Epidermal melanocyte (primary cell): ENCODE measurements at regions not wholly inside any gene's neighbourhood (a gene's known extent, or its start where the extent isn't known, plus 50 kb on each side); places are given as distances from the start of the nearest gene placed in this dataset.

Source experiments
- DNase-seq: peaks from one replicate; pipeline ENCODE4 v3.0.0; 2011; ENCODE audit warnings: low spot score; ENCODE audit not compliant: insufficient read length

DNA sequence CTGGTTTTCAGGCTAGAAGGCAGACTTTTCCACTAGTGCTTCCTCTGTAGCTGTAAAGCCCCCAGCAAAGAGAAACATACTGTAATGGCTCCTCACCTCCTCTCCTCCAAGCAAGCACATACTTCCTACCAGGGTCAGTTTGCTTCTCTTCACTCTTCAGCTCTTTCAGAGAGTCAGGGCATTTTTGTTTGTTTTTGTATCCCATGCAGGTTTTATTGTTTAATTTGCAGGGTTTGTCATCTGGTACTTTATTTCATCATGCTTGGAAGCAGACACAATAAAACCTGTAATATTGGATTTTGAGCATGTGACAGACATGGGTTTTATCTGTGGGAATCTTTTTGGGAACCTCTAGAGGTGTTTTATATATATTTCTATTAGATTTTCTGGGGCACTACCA, 753.3 kb upstream of the ROBO1 start:
- DNase-seq = no peak

DNA sequence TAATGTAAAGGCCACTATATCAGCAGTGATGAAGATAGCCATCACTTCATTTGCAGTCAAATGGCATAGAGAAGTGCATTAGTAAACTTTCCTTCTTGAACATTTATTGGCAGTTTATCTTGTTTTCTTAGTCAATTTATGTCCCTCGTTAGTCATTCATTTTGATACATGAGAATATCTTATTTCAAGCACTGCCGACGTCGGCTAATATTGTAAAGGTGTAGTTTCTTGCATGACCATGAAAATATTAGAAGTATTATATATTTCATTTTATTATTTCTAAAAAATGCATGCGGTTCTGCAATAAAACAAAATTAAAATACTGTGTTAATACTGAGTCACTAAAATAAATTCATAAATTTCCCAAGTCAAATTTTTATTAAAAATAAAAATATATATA, 751.6 kb upstream of the ROBO1 start:
- no peak for DNase-seq

DNA sequence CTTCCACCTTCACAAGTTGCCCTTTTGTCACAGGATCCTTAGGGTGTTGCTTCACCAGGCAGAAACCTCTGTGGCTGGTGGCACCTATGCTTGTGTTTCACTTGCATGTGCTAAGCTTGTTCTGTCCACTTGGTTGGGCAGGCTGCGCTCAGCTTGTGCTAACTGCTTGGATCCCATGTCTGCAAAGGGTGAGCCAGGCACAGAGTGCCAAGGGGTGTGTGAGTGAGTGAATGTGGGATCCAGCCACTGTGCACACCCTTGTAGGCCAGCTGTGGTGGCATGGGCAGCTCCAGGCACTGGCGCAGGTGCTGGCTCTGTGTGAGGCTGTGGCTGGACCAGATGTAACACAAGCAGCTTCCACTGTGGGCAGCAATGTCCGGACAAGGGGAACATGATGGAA, 728.7 kb upstream of the ROBO1 start:
- no peak for DNase-seq

DNA sequence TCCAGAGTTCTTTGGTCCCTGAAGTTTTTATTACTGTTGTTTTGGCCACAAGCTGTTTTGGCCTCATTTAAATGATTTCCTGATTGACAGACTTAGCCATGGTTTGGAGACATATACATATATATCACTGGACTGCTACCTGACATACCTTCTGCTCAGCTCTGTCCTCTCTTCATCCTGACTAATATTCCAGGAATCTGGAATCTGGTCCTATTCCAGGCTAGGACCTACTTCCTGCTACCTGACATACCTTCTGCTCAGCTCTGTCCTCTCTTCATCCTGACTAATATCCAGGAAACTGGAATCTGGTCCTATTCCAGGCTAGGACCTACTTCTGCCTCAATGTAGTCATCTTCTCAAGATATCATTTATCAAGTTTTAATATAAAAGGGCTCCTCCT, 724.4 kb upstream of the ROBO1 start:
- DNase-seq = no peak

DNA sequence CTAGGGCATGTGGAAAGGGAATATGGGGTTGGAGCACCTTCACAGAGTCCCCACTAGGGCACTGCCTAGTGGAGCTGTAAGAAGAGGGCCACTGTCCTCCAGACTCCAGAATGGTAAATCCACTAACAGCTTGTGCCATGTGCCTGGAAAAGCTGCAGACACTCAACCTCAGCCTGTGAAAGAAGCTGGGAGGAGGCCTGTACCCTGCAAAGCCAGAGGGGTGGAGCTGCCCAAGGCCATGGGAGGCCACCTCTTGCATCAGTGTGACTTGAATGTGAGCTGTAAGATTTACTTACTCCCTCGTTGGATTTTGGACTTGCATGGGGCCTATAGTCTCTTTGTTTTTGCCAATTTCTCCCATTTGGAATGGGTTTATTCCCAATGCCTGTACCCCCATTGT, 705.2 kb upstream of the ROBO1 start:
- DNase-seq = no peak

DNA sequence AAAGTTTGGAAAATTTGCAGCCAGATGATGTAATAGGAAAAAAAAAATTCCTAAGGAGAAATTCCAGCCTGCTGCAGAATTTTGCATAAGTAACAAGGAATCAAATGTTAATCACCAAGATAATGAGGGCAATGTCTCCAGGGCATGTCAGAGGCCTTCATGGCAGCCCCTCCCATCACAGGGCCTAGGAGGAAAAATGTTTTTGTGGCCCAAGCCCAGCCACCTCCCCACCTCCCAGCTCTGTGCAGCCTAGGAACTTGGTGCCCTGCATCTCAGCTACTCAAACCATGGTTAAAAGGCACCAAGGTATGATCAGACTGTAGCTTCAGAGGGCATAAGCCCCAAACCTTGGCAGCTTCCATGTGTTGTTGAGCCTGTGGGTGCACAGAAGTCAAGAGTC, 704.7 kb upstream of the ROBO1 start:
- no peak for DNase-seq

DNA sequence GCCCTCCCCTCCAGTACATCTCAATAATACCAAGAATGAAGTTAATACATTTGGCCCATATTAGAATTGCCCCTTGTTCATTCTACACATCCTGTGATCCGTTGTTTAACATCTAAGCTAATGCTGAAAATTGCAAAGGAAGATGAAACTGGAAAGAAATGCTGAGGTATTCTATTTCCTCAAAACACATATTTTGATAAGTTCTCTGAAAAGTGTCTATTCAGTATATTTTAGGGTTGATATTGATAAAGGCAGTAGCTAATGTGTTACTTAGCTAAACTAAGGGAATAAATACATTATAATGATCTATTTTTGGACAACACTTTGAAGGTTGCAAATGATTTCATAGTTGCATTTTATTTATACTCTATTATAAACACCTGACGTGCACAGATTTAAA, 702.6 kb upstream of the ROBO1 start:
- no peak for DNase-seq

DNA sequence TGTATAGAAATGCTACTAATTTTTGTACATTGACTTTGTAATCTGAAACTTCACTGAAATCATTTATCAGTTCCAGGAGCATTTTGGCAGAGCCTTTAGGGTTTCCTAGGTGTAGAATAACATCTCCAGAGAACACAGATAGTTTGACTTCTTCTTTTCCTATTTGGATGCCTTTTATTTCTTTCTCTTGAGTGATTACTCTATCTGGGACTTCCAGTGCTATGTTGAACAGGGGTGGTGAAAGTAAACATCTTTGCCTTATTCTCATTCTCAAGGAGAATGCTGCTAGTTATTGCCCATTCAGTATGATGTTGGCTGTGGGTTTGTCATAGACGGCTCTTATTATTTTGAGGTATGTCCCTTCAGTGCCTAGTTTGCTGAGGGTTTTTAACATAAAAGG, 697.9 kb upstream of the ROBO1 start:
- DNase-seq = no peak

DNA sequence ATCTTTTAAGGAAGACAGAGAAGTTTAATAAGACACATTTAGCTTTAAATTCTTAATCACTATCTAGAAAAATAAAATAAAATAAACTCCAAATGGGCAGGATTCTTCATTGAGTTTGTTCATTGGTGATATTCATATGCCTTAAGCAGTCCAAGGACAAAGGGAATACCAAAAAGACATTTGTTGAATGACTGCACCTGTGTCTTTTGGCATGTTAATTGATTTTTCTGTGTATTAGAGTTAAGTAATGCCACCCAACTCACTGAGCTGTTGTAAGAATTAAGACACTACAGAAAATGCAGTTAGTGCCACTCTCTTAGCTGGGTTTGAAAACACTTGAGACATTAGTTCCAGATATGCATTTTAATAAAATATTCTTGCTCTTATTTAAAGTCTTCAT, 683.6 kb upstream of the ROBO1 start:
- no peak for DNase-seq

DNA sequence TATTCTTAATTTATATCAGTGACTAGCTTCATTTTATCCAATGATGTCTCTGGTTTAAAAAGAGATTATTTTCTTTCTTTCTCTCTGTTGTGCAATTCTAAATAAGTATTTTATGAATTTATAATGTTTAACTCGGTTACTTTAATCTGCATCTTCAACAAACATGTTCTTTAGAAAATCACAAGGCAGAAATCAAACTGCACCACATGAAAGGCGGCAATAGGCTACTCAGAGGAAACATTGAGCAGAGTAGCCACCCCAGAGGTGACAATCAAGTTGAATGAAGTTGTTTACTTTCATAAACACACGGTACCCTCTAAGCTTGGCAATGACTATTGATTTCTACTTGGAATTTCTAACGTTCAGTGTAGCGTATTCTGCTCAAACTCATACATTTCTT, 677.8 kb upstream of the ROBO1 start:
- no peak for DNase-seq

DNA sequence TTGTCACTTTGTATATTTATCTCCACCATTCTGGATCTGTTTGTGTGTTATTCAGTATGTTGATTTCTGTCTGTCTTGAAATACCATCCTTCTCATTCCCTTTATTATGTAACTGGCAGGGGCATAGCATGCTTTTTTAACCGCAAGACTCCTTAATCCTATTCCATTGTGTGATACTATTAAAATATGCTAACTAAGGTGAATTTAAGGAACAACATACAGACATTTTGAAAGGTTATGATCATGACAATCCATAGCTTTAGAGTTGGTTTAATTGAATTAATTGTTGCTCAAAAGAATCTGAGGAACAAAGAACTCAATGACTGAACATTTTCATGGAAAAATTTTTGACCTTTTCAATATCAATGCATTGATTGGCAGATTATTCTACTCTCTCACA, 677.3 kb upstream of the ROBO1 start:
- no peak for DNase-seq

DNA sequence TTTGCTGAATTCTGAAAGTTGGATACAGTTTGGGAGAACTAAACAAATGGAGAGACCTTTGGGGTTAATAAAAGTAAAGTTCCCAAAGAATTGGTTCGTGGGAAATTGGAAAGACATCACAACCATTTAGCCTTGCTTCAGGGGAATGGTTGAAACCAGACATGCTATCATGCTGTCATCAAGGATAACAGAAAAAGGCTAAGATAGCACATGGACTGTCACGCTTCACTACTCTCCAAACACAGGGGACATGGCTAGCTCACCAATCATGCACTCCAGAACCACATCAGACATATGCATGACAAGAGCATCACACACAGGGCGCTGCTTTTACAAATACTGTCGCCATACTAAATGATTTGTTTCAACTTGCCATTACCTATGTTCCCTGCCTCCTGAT, 671.7 kb upstream of the ROBO1 start:
- DNase-seq = no peak

DNA sequence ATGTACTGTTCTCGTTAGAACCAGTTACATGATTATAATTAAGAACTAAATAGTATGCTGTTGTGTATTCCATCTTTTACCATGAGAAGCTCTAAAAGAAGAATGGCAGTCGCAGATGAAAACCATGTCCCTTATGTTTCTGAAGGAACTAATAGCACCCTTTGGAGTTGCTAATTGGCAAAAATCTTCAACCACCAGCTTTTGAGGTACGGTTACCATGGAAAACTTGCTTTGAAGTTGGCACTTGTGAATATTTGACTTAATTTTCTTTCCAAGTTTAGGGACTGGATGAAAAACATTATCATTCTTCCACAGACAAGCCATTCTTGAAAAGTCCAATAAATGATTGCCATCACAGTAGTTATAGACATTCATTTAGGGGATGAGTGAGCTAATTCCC, 666.6 kb upstream of the ROBO1 start:
- no peak for DNase-seq

DNA sequence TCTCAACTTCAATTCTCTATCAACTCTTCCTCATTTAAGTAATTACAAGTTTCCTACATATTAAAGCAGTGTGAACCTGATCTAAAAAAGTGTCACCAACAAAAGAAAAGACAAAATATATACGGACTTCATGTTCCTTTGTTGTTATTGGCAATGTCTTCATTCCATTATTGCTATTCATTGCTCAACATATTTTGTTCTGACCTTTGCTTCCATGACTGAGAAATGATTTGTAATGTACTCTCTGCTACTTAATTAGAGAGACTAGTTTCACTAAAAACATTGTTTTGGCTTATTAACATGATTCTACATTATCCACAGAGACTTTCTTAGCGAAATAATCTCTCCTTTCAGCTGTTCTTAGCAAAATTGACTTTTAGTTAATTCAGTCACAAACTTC, 657.2 kb upstream of the ROBO1 start:
- DNase-seq = no peak

DNA sequence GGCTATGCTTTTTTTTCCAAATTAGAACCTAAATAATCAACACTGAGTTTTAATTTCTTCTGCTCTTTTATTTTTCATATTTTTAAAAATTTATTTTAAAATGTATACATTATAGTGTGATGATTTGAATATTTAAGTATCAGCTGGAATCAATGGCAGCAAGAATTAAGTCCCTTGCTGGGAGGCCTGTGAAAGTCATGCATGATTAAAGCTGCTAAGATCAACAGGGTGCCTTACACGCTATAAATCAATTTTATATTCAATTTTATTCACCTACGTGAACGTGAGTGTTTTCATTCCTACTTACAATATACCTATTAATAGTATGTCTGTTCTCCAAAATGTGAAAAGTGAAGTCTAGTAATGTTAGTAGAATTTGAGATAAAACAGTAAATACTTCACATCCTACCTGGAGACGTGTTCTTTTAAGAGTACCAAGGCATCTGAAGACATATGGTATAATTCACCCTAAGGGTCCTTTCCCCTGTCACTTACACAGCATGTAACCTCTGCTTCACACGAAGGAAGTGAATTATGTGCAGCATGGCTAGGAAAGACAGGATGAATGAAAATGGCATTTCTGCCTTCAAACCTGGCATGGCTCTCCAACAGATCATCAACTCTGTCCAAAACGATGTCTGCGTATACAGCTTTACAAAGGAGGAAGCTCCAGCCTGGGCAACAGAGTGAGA, 640.4 kb upstream of the ROBO1 start:
- DNase-seq = no peak

DNA sequence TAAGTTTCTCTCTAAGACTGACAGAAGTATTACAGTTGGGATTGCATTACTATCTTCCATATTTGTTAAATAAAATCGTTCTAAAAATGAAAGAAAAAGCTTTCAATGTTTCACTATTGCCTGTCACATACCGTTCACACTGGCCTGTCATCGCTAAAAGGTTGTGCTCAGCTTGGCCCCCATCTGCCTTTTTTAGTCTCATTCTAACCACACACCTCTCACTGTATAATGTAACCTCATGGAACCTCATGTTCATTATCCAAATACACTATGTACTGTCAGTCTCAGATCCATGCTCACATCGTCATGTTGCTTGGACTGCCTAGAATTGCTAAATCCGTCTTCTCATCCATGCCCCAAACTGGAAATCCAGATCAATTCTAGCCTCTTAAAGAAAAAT, 637.8 kb upstream of the ROBO1 start:
- no peak for DNase-seq

DNA sequence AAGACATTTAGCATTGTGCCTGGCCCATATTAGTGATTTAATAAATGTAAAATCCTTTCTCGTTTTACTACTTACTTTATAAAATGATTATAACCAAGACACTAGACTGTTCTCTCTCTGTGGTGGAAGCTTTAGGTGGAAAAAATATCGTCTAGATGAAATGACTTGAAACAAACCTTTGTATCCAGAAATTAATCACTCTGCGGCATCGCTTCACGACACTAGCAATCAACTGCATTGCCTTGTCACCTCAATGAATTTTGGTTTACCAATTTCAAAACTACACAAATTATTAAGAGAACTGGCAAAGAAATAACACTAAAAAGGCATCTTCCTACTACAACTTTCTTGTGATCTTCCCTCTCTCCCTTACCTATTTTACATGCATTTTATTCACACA, 627.2 kb upstream of the ROBO1 start:
- no peak for DNase-seq

DNA sequence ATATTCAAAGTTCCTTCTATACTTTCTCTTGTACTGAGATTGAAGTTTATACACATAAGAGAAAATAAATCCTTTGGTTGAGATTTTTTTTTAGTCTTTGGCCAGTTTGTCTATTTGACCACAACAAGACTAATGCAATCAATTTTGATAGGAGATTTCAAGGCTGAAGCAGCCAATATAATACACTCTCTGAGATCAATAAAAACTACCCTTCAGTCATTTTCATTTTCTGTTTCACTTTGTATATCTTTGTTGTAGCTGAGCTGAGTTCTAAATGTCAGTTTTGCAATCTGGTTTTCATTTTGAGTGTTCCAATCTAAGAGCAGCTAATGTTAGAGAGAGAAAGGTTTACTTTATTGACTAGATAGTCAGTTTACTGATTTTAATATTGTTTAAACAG, 623.8 kb upstream of the ROBO1 start:
- no peak for DNase-seq

DNA sequence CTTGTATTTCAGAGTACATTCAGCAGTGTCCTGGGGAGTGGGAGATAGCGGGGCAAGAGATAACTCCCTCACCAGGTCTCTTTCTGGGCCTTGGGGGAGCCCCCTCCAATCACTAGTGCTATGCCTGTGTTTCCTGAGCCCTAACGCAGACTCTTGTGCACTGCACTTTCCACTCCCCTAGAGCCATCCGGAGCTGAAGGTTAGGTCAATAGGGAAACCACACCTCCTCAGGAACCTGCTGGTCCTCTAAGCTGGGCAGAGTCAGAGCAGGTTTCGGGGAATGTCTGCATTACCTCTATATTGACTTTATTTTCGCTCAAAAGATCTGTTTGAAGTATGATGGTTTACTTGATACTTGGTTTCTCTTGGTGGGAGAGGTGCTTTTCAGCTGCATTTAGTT, 617.0 kb upstream of the ROBO1 start:
- DNase-seq = no peak

DNA sequence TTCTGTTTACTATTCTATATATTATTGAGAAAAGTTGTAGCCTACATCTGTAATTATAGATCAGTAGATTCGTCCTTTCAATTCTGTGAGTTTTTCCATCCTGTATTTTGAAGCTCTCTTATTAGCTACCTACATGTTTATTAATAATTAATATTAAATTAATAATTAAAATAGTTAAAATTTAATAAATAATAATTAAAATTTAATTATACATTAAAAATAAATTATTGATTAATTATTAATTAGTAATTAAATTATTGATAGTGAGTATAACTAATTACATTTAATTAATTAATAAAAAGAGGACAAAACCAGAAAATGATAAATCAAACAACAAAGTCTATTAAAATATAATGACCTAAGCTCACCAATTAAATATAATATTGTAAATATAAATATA, 606.6 kb upstream of the ROBO1 start:
- no peak for DNase-seq

DNA sequence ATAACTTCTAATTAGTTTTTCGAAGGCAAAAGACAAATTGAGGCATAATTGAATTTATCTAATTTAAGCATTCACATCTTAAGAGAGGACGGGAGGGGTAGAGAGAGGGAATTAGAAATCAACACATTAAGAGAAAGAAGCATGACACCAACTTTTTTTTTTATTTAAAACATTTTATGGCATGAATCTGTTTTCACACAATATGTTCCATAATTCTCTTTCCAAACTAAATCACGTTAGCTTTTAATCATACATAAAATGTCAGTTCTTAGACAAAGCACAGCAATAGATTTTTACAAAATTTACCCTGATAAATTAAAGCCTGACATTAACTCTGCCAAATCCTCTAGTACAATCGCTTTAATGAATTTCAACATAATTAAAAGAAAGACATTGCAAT, 600.8 kb upstream of the ROBO1 start:
- no peak for DNase-seq

DNA sequence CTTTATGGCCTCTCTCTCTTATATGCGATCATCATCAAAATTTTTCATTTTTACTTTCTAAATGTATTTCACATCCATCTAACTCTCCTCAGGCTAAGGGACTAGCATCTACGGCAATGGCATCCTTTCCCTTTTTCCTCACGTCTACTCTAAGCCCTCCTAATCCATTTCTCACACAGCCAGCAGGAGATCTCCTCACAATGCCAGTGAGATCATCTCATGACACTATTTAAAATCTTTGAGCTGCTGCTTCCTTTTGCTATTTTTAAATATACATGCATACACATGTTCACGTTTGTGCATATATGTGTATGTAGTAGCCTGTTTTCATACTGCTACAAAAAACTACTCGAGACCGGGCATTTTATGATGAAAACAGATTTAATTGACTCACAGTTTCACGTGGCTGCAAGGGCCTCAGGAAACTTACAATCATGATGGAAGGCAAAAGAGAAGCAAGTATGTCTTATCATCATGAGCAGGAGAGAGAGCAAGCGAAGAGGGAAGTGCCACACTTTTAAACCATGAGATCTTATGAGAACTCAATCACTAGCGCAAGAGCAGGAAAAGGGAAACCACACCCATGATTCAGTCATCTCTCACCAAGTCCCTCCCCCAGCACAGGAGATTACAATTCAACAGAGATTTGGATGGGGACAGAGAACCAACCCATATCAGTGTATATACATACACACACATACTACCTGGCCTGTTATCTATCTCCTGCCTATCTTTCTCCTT, 599.2 kb upstream of the ROBO1 start:
- no peak for DNase-seq

DNA sequence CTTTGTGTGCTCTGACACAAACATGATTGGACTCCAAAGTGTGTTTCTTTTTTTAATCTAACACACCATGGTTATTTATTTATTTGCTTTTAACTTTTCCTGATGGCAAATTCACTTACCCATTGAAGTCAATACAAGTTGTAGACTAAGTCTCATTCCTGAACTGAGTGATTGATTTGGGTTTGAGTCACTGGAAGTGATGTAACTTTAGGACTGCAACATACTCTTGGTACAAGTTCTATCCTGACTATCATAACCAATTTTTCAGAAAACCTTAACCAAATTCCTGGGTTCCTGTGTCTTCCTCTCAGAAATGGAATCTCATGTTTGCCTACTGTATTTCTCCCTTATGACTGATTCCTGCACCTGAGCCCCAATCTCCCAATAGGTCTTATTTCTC, 590.0 kb upstream of the ROBO1 start:
- no peak for DNase-seq
